MM.1S (cell line): ENCODE measurements at regions not wholly inside any gene's neighbourhood (a gene's known extent, or its start where the extent isn't known, plus 50 kb on each side); places are given as distances from the start of the nearest gene placed in this dataset.

Experiments used
- CTCF ChIP-seq: fragments of 300-600 bp; sonication (generic); IDR thresholded peaks from 2 replicates; pipeline ENCODE4 v1.5.1; 2016; ENCODE audit warnings: antibody characterized with exemption, low read length, mixed read lengths
- EZH2phosphoT487 ChIP-seq: fragments of 300-600 bp; sonication (generic); IDR thresholded peaks from 2 replicates; pipeline ENCODE4 v1.6.1; 2018; ENCODE audit warnings: antibody characterized with exemption, low read length

- TF ChIP-seq CTCF (no peak), EZH2phosphoT487 (no peak)
Measured at GRCh38 chr12:34407813-34408212, 385.5 kb downstream of the ALG10 start.
